ENCODE measurements at regions not wholly inside any gene's neighbourhood (a gene's known extent, or its start where the extent isn't known, plus 50 kb on each side); places are given as distances from the start of the nearest gene placed in this dataset.

- no peak overlapping the region for H3K4me3 ChIP-seq (ENCODE audit: low read length)
- DNase-seq (ENCODE audit: low read depth), result no peak
- TF ChIP-seq, protein P1, sequence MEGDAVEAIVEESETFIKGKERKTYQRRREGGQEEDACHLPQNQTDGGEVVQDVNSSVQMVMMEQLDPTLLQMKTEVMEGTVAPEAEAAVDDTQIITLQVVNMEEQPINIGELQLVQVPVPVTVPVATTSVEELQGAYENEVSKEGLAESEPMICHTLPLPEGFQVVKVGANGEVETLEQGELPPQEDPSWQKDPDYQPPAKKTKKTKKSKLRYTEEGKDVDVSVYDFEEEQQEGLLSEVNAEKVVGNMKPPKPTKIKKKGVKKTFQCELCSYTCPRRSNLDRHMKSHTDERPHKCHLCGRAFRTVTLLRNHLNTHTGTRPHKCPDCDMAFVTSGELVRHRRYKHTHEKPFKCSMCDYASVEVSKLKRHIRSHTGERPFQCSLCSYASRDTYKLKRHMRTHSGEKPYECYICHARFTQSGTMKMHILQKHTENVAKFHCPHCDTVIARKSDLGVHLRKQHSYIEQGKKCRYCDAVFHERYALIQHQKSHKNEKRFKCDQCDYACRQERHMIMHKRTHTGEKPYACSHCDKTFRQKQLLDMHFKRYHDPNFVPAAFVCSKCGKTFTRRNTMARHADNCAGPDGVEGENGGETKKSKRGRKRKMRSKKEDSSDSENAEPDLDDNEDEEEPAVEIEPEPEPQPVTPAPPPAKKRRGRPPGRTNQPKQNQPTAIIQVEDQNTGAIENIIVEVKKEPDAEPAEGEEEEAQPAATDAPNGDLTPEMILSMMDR (conservative IDR thresholded peaks at IDR 0.05; ENCODE audit: low read length), result no peak
Measured at GRCh38 chr3:105032541-105032940, 334.2 kb upstream of the ALCAM start.

GRCh38 chr3:105033081-105033480, 333.6 kb upstream of the ALCAM start:
- H3K4me3 ChIP-seq (ENCODE audit: low read length), result no peak overlapping the region
- no peak for DNase-seq (ENCODE audit: low read depth)
- TF ChIP-seq, protein P1 (conservative IDR thresholded peaks at IDR 0.05; ENCODE audit: low read length), result no peak

DNA sequence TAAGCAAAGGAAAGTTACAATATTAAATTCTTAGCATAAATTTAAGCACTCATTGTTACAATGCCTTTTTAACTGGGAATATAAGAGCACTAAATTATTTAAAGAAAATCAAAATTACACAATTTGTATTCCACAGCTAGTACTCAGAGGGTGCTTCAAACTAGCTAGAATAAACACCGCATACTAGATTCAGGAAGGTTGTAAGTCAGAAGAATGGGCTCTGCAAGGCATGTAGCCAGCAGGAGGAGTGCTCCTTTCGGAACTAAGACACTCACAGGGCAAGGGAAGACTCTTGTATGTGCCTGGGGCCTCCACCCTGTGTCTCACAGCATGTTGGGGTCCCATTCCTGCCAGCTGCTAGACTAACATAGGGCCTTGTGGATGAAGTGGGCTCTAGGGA, 327.7 kb upstream of the ALCAM start:
- TF ChIP-seq, protein P1 (conservative IDR thresholded peaks at IDR 0.05; ENCODE audit: low read length), result no peak
- DNase-seq (ENCODE audit: low read depth), result no peak
- H3K4me3 ChIP-seq (ENCODE audit: low read length), result no peak overlapping the region

DNA sequence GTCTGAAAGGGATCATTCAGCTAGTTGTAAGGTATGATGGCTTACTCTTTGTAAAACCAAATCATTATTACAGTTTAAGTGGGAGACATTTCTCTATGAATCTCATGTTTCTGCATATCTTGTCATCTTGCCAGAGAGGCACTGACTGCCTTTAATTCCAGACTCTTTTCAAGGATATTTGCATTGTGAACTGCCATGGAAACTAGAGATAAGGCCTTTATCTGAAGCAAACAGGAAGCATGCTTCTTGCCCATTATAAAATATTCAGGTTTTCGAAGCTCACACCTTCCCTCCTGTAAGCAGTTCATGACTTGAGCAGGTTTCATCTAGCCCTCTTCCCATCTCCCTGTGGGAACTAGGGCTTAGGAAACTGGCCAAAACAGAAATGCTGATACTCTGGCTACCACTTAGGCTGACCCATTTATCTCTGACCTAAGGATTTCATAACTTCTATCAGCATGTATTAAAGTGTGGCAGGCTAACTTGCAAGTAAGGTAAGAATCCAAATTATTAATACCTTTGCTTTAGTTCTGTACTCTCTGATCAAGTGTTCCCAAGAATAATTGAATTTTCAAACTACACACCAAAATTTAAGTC, 326.6 kb upstream of the ALCAM start:
- H3K4me3 ChIP-seq (ENCODE audit: low read length), result no peak overlapping the region
- TF ChIP-seq, protein P1 (conservative IDR thresholded peaks at IDR 0.05; ENCODE audit: low read length), result no peak
- DNase-seq (ENCODE audit: low read depth), result no peak

GRCh38 chr3:105042586-105042985, 324.1 kb upstream of the ALCAM start:
- TF ChIP-seq, protein P1 (conservative IDR thresholded peaks at IDR 0.05; ENCODE audit: low read length), result no peak
- no peak for DNase-seq (ENCODE audit: low read depth)
- H3K4me3 ChIP-seq (ENCODE audit: low read length), result no peak overlapping the region

DNA sequence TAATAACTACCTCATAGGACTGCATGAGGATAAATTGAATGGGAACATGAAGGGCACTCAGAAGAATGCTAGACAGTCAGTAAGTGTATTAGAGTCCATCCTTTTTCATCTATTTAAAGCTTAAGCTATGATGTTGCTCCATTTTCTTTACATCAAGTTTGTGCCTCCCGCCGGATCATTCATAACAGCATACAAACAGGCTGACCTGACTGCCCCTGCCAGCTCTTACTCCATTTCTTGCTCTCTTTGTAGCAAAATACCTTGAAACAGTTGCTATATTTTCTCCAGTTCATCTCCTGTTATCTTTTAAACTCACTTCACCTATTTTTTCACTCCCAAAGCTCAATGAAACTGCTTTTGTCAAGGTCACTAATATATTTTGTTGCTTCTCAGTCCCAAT, 315.6 kb upstream of the ALCAM start:
- TF ChIP-seq, protein P1 (conservative IDR thresholded peaks at IDR 0.05; ENCODE audit: low read length), result no peak
- H3K4me3 ChIP-seq (ENCODE audit: low read length), result no peak overlapping the region
- no peak for DNase-seq (ENCODE audit: low read depth)

DNA sequence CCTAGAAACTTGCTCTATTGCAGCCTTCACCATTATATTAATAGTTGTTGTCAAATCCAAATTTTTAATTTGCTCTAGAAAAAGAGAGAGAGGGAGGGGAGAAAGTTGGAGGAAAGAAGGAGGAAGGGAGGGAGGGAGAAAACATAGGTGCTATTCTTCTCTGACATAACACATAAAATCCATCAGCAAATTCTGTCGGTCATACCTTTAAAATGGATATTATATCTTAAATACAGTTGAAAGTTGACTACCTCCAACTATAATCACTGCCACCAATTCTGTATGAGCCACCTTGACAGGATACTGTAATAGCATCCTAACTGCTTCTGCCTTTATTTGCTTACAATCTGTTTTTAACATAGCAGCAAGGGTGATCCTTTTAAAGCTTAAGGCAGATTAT, 314.7 kb upstream of the ALCAM start:
- H3K4me3 ChIP-seq (ENCODE audit: low read length), result no peak overlapping the region
- no peak for DNase-seq (ENCODE audit: low read depth)
- TF ChIP-seq, protein P1 (conservative IDR thresholded peaks at IDR 0.05; ENCODE audit: low read length), result no peak
